HT1080 (cell line): ENCODE measurements at regions not wholly inside any gene's neighbourhood (a gene's known extent, or its start where the extent isn't known, plus 50 kb on each side); places are given as distances from the start of the nearest gene placed in this dataset.

Experiments
- DNase-seq: peaks from one replicate; pipeline ENCODE4 v3.0.0-alpha.2; 2015; ENCODE audit warnings: low read depth

DNA sequence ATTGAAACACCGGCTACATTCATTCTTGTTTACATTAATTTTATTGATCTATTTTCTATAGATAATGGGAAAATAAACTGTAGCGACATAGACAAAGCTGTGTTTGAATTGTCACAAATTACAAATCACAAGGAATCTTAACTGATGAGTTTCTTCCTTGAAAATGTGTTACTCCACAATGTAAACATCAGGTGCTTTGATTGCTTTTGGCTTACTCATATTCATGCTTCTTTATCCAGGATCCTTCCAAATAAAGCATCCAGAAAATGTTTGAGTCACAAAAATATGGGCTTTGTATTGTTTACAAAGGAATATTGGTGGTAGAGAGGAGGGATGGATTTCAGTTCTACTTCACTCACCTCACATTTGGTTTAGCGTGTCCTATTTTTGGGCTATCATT, 64.0 kb downstream of the BMP2 start:
- no peak for DNase-seq

DNA sequence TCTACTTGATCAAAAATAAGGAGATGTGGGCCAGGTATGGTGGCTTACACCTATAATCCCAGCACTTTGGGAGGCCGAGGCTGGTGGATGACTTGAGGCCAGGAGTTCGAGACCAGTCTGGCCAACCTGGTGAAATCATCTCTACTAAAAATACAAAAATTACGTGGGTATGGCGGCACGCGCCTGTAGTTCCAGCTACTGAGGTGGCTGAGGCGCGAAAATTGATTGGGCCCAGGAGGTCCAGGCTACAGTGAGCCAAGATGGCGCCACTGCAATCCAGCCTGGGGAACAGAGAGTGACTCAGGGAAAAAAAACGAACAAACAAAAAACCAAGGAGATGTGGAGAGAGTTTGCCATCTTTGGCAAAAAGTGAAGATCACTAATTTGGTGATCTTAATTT, 65.3 kb downstream of the BMP2 start:
- no peak for DNase-seq

DNA sequence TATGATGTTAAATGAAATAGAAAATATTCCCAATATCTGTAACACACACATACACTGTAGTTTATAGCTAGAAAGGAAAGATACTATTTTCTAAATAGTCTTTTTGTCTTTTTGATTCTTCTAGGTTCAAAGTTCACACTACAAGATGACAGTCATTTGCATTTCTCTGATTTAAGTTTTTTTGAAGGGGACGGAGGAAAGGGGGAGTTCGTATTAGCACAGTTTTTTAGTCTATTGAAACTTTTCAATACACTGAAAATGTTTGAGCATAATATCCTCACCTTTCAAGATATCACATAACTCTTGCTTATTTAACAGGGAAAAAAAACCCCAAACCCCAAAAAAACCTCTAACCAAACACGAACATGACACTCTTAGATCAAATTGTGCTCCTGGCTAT, 68.1 kb downstream of the BMP2 start:
- no peak for DNase-seq

DNA sequence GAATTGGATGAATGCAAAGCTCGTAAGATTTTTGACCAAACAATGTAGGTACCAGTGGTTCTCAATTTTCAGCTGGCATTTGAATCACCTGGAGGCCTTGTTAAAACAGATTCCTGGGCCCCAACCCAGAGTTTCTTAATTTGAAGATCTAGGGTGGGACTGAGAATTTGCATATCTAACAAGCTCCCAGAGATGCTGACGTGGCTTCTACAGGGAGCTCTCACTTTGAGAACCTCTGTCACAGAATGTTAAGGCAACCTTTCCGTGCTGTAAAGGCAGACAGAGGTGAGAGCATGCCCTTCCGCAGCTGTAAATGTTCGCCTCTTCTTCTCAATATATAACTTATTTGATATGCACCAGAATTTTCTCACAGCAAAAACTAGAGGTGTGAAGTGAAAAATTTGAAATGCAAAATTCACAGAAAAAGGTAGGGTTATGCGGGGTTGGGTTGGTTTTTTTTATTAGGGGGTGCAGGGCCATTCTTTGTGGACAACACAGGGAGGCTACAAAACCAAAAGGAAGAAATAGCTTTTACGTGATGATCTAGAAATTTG, 69.4 kb downstream of the BMP2 start:
- DNase-seq = no peak

DNA sequence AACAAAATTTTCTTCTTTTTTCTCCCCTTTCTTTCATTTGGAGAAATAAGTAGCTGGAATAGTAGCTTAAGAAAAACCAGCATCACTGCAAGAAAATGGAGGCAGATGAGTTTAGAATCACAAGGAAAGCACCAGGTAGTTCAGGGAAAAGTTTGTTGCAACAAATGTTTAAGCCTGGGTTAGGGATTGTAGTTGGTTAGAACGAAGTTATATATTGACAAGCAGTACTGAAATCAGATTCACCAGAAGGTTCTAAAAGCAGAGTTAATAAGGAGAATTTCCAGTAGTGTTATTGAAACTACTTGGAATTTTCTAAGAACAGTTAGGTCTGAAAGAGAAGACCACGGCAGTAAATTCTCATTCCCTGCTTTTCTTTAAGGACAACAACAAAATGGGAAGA, 70.2 kb downstream of the BMP2 start:
- no peak for DNase-seq

DNA sequence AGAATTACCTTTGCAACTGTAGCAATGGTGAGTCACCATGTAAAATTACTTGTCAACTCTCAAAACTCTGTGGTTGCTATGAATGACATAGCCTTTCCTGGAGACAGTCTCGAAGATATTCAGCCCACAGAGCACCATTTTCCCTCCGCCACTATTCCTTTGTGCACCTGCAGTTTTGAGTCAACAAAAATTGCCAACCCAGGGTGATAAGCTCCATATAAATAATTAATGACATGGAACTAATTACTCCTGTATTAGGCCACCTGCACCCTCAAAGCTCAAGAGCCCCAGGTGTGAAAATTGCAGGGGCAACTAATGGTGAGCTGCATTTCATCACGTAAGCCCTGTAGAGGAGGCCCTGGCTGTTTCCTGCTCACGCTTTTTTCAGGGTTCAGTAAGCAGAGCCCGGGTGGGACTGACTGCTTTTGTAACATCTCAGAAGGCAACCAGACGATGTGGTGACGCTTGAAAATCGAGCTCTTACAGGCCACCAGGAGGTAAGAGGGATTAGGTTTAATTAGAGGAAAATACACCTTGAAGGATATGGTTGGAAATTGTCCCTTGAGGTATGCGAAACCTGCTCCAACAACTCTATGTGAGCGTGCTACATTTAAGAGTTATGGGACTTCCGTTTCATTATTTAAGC, 70.8 kb downstream of the BMP2 start:
- peak; percentile 33 for DNase-seq

DNA sequence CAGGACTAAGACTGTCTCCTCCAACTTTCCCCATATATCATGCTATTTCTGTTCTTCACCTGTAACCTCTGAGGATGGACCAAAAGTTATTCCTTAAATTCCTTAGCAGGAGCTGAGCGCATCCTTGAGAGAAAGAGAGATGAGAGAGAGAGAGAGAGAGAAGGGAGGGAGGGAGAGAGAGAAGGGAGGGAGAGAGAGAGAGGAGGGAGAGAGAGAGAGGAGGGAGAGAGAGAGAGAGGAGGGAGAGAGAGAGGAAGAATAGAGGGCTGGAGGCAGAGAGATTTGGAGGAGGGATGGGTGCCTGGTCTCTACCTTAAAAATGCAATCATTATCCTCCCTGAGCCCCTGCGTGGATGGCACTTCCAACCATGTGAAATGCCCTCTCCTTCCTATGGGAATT, 73.6 kb downstream of the BMP2 start:
- no peak for DNase-seq

DNA sequence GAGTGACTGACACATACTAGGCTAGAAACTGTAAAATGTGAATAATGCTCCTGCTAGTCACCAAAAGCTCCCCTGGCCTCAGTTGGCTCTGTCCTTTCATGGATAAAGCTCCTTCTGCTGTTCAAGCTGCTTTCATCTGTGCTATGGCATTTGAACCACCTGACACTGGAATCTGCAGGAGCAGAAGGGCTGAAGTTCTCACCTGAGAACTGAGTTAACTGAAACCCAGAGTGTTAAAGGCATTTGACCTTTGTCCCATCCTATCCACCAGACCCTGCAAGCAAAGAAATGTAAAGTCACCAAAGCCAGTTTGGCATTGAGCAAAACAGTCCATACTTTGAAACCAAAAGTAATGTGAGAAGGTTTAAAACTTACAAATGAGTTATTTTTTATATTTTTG, 77.7 kb downstream of the BMP2 start:
- no peak for DNase-seq

DNA sequence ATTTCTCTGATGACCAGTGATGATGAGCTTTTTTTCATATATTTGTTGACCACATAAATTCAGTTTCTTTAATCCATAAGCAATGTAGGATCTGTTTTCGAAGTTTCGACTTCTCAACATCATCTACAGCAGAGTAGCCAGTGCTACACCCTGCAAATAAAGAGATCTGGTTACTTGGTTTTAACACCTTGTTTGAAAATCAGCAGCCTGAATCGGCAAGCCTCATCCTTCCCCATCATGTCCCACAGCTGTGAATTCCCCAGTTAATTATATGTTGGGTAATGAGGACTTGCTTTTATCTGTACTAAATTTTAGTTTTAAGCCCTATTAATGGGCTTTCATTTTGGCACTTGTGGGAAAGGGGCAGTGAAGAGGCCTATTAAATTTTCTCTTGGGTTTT, 80.6 kb downstream of the BMP2 start:
- DNase-seq = no peak

DNA sequence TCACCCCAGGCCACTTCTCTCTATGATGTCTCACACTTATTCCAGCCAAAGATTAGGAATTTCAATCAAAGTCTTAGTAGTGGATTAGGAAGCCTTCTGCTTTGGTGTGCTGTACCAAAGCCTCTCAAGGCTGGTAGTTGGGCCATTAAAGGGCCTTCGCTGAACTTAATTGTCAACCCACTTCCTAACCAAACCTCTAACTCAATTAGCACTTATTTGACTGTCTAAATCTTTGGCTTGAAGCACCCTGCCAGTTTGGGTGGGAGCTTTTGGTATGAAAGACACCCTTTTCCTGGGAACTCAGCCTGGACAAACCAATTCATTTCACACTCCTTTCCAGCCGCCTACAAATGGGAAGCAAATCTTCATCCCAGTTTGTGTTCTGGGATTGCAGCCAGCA, 81.5 kb downstream of the BMP2 start:
- no peak for DNase-seq

DNA sequence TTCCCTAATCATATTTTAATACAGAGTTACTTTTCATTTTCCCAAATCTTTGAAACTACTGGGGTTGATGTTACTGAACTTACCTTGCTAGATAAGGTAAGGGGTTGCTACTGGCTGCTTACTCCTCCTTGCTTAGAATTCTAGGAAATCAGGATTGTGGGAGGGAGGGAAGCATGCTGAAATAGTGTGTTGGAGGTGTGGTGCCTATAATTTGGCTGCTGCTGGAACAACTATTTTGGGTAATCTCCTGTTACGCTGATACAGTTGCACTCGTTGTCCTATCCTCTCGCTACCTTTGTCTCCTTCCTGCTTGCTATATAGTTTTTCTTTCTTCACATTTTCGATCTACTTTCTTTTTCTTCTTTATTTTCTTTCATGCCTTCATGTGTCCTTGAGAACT, 83.7 kb downstream of the BMP2 start:
- no peak for DNase-seq

DNA sequence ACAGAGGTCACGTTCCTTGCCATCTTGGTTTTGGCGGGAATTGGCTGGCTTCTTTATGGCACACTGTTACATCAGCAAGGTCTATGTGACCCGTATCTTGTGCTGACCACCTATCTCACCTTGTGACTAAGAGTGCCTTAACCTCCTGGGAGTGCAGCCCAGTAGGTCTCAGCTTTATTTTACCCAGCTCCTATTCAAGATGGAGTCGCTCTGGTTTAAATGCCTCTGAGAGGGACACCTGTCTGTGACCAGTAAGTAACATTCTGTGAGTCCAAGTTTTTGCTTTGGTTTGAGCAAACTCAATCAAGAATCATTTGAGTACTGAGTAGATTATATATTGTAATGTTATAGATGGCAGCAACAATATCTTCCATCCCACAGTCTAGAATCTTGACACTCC, 85.0 kb downstream of the BMP2 start:
- no peak for DNase-seq

DNA sequence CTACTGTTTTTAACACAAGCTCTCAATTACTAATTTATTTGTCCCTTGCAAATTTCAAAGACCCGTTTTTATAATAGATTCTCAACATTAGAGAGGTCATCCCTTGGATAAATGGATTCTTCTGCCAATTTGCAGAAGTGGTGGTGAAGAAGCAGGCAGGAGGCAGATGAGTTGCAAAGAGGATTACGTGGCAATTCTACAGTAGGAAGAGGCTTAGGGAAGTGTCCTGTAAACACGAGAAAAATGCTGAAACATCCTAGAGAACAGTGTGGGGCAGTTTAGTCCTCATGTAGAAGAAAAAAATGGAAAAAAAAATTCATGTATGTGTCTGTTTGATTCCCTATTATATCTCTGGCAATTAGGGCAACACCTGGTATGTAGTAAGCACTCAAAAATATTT, 87.6 kb downstream of the BMP2 start:
- DNase-seq = no peak

DNA sequence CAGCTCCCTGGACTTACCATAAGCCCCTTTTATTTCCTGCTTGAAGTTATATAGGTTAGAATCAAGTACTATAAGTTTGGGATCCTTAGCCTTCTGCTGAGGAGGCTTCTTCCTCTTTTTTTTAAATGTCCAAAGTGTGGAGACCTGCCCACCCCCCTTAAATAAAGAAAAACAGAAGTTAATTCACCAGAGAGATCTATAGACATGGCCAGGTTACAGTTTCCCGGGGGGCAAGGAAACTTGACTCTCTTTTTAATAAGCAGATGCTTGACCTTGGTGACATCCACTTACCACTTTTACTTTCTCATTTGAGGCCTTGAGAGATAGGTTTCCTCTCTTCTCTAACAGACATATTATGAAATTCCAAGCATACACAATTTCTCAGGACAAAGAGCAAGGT, 88.3 kb downstream of the BMP2 start:
- DNase-seq = no peak

DNA sequence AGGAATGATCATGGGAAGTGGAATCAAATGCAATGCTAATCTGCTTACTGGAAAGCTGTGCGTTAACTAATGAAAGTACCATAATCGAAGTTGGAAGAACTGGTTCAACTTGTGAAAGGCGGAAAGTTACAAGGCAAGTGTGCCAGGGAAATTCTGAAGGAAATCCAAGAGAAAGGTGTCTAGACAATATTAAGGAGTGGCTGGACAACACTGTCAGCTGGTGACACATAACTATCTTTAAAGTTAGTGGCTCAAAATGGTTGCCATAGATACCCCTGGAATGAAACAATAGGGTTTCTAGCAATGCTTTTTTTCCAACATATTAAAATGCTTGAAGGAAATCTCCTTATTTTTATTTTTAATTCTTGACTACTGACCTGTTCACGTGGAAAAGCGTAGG, 90.4 kb downstream of the BMP2 start:
- DNase-seq = no peak

DNA sequence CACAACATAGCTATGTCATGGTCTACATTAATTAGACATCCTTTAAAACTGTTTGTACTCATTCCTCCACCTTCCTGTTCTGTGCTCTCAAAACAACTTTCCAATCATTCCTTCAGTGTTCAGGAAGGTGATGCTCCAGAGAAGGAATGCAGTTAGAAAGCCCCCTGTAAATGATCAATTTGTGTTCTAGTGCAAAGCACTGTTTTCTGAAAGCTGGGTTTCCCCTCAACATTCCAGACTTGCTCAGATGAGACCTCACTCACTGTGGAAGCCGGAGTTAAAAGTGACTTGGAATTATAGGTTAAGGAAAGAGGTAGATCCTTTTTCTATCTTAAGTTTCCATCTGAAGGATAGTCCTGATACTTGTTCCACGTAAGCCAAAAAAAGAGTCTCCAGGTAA, 95.9 kb downstream of the BMP2 start:
- DNase-seq = no peak

DNA sequence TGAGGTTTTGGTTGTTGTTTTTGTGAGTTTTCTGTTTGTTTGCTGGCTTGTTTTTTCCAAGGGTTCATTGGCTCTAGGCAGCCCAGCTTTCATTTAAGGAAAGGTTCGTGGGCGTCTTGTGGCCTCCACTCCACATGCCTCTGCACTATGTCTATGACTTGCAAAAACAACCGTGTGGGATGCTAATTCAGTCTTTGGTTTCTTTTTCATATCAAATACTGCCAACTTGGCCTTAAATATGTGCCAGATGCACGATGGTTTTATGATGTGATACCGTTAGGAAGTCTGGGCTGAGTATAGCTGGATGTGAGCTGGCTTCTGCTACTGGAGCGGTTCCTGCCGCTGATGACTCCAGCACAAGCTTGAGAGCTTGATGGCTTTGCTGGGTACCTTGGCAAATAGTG, 96.3 kb downstream of the BMP2 start:
- no peak for DNase-seq

DNA sequence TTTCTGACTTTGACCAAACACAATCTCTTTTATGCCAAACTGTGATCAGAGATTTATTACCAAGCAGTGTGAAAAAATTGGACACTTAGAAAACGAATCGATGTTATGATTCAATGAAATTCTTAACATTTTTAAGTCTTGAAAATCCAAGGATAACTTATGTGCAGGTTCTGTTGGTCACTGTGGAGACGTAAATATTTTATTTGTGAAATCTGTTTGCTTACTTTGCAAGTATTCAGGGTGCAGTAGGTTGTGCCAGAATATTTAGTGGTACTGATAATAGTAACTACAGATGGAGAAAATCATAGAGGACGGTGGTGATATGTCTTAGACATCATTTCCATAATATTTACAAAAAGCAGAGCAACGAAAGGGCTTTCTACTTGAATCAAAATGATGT, 97.3 kb downstream of the BMP2 start:
- no peak for DNase-seq

DNA sequence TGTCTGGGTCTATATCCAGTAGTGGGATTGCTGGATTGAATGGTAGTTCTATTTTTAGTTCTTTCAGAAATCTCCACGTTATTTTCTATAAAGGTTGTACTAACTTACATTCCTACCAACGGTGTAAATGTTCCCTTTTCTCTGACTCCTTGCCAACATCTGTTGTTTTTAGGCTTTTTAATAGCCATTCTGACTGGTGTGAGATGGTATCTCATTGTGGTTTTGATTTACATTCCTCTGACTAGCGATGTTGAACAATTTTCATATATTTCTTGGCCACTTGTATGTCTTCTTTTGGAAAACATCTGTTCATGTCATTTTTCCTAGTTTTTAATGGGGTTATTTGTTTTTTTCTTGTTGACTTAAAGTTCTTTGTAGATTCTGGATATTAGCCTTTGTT, 99.3 kb downstream of the BMP2 start:
- DNase-seq = no peak

DNA sequence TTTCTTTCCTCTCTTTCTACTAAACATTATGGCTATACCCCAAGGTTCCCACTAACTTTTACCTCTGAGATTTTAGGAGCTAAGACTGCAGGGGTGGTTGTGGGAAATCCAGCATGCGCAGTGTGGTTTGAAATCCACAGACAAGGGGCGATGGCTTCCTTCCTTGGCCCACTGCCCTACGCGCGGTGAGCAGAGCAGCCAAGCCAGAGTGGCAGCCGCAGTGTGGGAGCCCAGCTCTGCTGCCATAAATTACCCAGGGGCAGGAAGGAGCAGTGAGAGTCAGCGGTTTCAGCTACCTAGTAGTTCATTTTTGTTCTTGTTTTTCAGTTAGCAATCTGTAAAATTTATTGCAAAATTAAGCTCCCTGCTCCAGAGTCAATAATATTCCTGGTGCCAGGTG, 101.4 kb downstream of the BMP2 start:
- no peak for DNase-seq

DNA sequence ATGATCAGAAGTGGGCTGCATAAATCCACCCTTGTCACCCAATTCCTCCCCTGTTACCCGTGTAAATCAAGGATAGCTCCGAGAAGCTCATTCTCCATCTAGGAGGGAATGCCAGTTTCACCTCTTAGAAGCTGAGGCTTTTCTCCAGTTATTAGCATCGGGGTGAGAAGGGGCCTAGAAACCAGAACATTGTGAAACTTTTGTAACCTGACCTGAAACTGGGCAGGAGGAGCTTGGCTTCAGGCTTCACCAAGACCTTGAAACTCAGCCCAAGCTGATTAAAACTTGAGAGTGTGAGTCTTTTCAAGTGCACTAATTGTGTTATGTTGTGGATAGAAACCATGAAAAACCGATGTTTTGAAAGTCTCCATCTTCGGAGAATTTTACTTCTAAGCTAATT, 103.1 kb downstream of the BMP2 start:
- DNase-seq = no peak

DNA sequence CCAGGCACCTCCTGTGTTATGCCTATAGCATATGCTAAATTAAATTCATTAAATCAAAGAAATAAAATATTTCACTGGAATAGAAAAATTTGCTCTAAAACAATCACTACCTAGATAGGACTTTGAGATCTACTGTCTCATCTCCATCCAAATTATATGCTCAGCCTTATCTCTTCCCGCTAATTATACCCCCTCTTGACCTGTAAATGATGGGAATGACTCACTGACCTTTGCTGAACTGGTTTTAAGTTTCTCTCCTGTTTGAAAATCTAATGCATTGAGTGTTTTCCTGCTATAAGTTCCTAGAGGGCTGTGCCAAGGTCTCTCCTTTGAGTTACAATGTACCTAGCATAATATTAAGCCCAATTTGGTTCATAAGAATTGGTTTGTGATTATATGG, 110.1 kb downstream of the BMP2 start:
- DNase-seq = no peak

DNA sequence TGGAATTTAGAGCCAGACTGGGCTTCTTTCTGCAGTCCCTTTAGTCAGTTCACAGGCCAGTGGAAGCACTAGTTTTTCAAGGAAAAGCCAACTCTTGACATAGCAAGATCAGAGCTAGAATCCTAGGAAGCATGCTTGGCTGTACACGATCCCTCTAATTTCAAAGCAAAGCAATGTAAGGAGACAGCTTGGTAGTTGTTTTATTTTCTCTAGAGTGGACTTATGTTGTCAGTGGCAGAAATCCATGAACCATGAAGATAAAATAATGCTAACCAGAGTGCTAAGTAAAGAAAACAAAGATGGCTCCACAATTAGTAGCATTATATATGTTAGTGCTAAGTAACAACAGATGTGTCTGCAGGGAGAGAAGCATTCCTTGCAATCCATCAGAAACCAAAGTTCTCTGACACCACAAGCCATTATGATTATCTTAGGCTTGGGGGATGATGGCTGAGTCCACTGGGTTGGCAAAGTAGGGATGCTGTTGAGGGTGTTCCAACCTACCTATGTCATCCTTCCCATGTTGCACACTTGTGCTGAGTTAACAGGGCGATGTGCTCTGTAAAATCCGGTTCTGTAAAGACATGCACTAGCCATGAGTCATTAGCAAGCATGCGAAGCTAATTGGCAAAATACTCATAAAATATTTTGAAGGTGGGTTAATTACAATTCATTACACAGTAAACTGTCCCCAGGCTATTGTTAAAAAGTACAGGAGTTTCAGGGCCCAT, 115.2 kb downstream of the BMP2 start:
- no peak for DNase-seq
